ENCODE measurements at regions not wholly inside any gene's neighbourhood (a gene's known extent, or its start where the extent isn't known, plus 50 kb on each side); places are given as distances from the start of the nearest gene placed in this dataset.

DNA sequence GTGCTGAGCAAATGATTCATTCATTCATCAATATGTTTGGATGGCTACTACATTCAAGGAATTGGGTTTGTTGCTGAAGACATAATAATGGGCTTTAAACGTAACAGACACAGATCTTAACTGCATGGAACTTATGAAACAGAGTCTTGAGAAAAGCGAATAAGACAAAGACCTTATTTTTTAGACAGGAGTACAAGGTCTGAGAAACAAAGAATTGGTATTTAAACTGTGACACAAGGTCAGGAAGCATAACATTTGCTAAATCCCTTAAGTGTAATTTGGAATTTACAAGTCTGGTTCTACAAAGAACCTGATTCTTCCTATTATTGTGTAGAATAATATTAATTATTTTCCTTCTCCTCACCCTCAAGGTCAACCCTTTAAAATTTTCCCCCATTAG, 565.4 kb upstream of the RGS18 start:
- no peak overlapping the region for H3K4me2 ChIP-seq (ENCODE audit: low read length)
- H4K20me1 ChIP-seq (ENCODE audit: insufficient read depth, low read length), result no peaks in the 10 kb centered on the region
- no peak overlapping the region for H3K4me3 ChIP-seq (ENCODE audit: low read length)
- TF ChIP-seq, protein P1, sequence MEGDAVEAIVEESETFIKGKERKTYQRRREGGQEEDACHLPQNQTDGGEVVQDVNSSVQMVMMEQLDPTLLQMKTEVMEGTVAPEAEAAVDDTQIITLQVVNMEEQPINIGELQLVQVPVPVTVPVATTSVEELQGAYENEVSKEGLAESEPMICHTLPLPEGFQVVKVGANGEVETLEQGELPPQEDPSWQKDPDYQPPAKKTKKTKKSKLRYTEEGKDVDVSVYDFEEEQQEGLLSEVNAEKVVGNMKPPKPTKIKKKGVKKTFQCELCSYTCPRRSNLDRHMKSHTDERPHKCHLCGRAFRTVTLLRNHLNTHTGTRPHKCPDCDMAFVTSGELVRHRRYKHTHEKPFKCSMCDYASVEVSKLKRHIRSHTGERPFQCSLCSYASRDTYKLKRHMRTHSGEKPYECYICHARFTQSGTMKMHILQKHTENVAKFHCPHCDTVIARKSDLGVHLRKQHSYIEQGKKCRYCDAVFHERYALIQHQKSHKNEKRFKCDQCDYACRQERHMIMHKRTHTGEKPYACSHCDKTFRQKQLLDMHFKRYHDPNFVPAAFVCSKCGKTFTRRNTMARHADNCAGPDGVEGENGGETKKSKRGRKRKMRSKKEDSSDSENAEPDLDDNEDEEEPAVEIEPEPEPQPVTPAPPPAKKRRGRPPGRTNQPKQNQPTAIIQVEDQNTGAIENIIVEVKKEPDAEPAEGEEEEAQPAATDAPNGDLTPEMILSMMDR (IDR thresholded peaks at IDR 0.05; ENCODE audit: low read depth, low read length), result no peak
- TF ChIP-seq EZH2phosphoT487 (IDR thresholded peaks at IDR 0.05; ENCODE audit: low read depth), result no peak
- no peaks in the 10 kb centered on the region for H3K79me2 ChIP-seq (ENCODE audit: low read length)
- H3K9ac ChIP-seq (ENCODE audit: low read length), result no peak overlapping the region
- H3K9me3 ChIP-seq (ENCODE audit: insufficient read depth, low read length), result no peaks in the 10 kb centered on the region
- no peaks in the 10 kb centered on the region for H3K36me3 ChIP-seq (replicated peaks; ENCODE audit: low read depth, low read length)
- no peak overlapping the region for H2AFZ ChIP-seq (ENCODE audit: low read depth, low read length)
- peaks cover 16% of the 10 kb centered on the region for H3K4me1 ChIP-seq (ENCODE audit: low read length)
- no peak overlapping the region for H3K27ac ChIP-seq (ENCODE audit: low read length)
- no peaks in the 10 kb centered on the region for H3K27me3 ChIP-seq (ENCODE audit: low read depth, low read length)

DNA sequence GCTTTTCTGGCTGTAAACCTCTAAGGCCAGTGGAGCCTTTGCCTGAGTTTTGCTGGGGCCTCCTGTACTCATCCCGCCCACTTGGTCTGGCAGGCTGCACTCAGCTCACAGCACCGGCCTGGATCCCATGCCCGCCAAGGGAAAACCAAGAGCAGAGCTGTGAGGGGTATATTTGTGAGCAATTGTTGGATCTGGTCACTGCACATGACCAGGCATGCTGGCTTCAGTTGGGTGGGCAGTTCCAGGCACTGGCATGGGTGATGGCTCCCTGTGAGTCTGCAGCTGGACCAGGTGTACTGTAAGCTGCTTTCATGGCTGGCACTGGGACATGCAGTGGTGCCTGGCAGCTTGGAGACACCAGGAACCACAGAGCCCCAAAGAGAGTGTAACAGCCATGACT, 563.1 kb upstream of the RGS18 start:
- Histone ChIP-seq H3K27ac (ENCODE audit: low read length) (no peak overlapping the region), H3K36me3 (replicated peaks; ENCODE audit: low read depth, low read length) (no peaks in the 10 kb centered on the region), H3K4me2 (ENCODE audit: low read length) (no peak overlapping the region), H2AFZ (ENCODE audit: low read depth, low read length) (no peak overlapping the region), H3K4me1 (ENCODE audit: low read length) (0 out of 2 replicates have a peak, but pooled peaks cover 4% of the 10 kb centered on the region), H3K79me2 (ENCODE audit: low read length) (no peaks in the 10 kb centered on the region), H4K20me1 (ENCODE audit: insufficient read depth, low read length) (no peaks in the 10 kb centered on the region), H3K9ac (ENCODE audit: low read length) (no peak overlapping the region), H3K4me3 (ENCODE audit: low read length) (no peak overlapping the region), H3K27me3 (ENCODE audit: low read depth, low read length) (no peaks in the 10 kb centered on the region), H3K9me3 (ENCODE audit: insufficient read depth, low read length) (no peaks in the 10 kb centered on the region)
- TF ChIP-seq, protein P1 (IDR thresholded peaks at IDR 0.05; ENCODE audit: low read depth, low read length), result no peak
- no peak for TF ChIP-seq EZH2phosphoT487 (IDR thresholded peaks at IDR 0.05; ENCODE audit: low read depth)

DNA sequence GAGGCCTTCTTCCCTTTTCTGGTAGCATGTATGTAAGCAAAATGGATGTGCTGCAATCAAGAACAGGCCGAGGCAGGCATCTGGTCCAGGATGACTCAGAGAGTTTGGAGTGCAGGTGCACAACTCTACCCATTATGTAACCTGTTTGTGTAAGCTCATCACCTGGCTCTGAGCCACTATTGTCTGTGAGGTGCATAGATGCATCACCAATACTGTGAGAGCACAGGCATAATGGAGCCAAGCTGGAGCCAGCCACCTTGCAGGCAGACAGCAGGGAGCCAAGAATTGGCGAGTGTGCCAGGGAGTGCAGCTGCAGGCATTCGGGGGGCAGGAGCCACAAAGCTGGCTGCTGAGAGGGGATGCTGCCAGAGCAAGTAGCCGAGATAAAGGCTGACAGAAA, 549.9 kb upstream of the RGS18 start:
- no peaks in the 10 kb centered on the region for H3K79me2 ChIP-seq (ENCODE audit: low read length)
- no peaks in the 10 kb centered on the region for H3K9me3 ChIP-seq (ENCODE audit: insufficient read depth, low read length)
- no peak overlapping the region for H3K27ac ChIP-seq (ENCODE audit: low read length)
- no peaks in the 10 kb centered on the region for H4K20me1 ChIP-seq (ENCODE audit: insufficient read depth, low read length)
- no peaks in the 10 kb centered on the region for H3K4me1 ChIP-seq (ENCODE audit: low read length)
- no peaks in the 10 kb centered on the region for H3K27me3 ChIP-seq (ENCODE audit: low read depth, low read length)
- no peak overlapping the region for H2AFZ ChIP-seq (ENCODE audit: low read depth, low read length)
- no peak for TF ChIP-seq EZH2phosphoT487 (IDR thresholded peaks at IDR 0.05; ENCODE audit: low read depth)
- TF ChIP-seq, protein P1 (IDR thresholded peaks at IDR 0.05; ENCODE audit: low read depth, low read length), result no peak
- no peak overlapping the region for H3K9ac ChIP-seq (ENCODE audit: low read length)
- no peak overlapping the region for H3K4me3 ChIP-seq (ENCODE audit: low read length)
- H3K36me3 ChIP-seq (replicated peaks; ENCODE audit: low read depth, low read length), result no peaks in the 10 kb centered on the region
- H3K4me2 ChIP-seq (ENCODE audit: low read length), result no peak overlapping the region

DNA sequence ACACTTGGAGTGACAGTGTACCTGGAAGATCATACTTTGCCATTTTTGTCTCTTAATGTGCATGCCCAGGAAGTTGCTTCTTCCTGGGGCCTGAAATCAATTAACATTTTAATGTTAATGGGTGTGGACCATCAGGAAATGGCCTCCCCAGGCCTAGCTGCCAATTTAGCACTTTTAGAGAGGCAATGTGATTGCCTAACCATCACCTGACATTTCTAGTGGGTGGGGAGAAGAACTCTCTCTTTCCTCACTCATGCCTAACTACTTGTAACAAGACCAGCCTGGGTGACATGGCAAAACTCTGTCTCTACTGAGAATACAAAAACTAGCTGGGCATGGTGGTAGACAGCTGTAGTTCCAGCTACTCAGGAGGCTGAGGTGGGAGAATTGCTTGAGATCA, 549.0 kb upstream of the RGS18 start:
- Histone ChIP-seq H3K4me1 (ENCODE audit: low read length) (no peaks in the 10 kb centered on the region), H3K4me2 (ENCODE audit: low read length) (no peak overlapping the region), H3K9me3 (ENCODE audit: insufficient read depth, low read length) (no peaks in the 10 kb centered on the region), H4K20me1 (ENCODE audit: insufficient read depth, low read length) (no peaks in the 10 kb centered on the region), H3K79me2 (ENCODE audit: low read length) (no peaks in the 10 kb centered on the region), H3K27ac (ENCODE audit: low read length) (no peak overlapping the region), H3K4me3 (ENCODE audit: low read length) (no peak overlapping the region), H2AFZ (ENCODE audit: low read depth, low read length) (no peak overlapping the region), H3K36me3 (replicated peaks; ENCODE audit: low read depth, low read length) (no peaks in the 10 kb centered on the region), H3K9ac (ENCODE audit: low read length) (no peak overlapping the region), H3K27me3 (ENCODE audit: low read depth, low read length) (no peaks in the 10 kb centered on the region)
- TF ChIP-seq EZH2phosphoT487 (IDR thresholded peaks at IDR 0.05; ENCODE audit: low read depth), result no peak
- TF ChIP-seq, protein P1 (IDR thresholded peaks at IDR 0.05; ENCODE audit: low read depth, low read length), result no peak
